ENCODE measurements at regions not wholly inside any gene's neighbourhood (a gene's known extent, or its start where the extent isn't known, plus 50 kb on each side); places are given as distances from the start of the nearest gene placed in this dataset.

- TF ChIP-seq POLR2A (IDR thresholded peaks at IDR 0.05; ENCODE audit: low read depth, low read length) (no peak), CTCF (IDR thresholded peaks at IDR 0.05; ENCODE audit: extremely low read depth in 1 of 2, insufficient read depth in 1 of 2, low read depth in 1 of 2, low read length in 2 of 2) (no peak), MYC (IDR thresholded peaks at IDR 0.05; ENCODE audit: low read depth, low read length) (no peak), EZH2 (IDR thresholded peaks at IDR 0.05; ENCODE audit: borderline replicate concordance, low read depth, low read length, severe bottlenecking) (no peak), POLR2AphosphoS5 (IDR thresholded peaks at IDR 0.05; ENCODE audit: insufficient read depth, low read depth, low read length) (no peak), JUN (IDR thresholded peaks at IDR 0.05; ENCODE audit: borderline replicate concordance, insufficient read depth, insufficient read length, low read depth) (no peak), GATA2 (IDR thresholded peaks at IDR 0.05; ENCODE audit: insufficient read depth, insufficient read length, low read depth, low read length) (no peak), FOS (IDR thresholded peaks at IDR 0.05; ENCODE audit: borderline replicate concordance, insufficient read depth, low read length) (no peak)
- TF ChIP-seq, protein P1, sequence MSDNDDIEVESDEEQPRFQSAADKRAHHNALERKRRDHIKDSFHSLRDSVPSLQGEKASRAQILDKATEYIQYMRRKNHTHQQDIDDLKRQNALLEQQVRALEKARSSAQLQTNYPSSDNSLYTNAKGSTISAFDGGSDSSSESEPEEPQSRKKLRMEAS (IDR thresholded peaks at IDR 0.05; ENCODE audit: insufficient read depth, insufficient read length), result no peak
Observed at GRCh38 chr16:9476744-9477143, 385.3 kb downstream of the HAPSTR1 start.
